ENCODE measurements at regions not wholly inside any gene's neighbourhood (a gene's known extent, or its start where the extent isn't known, plus 50 kb on each side); places are given as distances from the start of the nearest gene placed in this dataset.

DNA sequence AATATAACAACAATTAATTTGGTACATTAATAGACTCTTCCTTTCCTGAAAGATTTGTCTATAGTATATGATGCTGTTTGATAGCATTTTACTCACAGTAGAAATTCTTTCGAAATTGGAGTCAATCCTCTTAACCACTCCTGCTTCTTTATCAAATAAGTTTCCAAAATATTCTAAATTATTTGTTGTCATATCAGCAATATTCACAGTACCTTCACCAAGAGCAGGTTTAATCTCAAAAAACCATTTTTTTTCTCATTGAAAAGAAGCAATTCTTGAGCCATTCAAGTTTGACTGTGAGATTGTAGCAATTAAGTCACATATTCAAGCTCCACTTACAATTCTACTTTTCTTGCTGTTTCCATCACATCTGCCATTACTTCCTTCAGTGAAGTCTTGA is 83.5 kb upstream of the PRR16 start:
- TF ChIP-seq, protein P1, sequence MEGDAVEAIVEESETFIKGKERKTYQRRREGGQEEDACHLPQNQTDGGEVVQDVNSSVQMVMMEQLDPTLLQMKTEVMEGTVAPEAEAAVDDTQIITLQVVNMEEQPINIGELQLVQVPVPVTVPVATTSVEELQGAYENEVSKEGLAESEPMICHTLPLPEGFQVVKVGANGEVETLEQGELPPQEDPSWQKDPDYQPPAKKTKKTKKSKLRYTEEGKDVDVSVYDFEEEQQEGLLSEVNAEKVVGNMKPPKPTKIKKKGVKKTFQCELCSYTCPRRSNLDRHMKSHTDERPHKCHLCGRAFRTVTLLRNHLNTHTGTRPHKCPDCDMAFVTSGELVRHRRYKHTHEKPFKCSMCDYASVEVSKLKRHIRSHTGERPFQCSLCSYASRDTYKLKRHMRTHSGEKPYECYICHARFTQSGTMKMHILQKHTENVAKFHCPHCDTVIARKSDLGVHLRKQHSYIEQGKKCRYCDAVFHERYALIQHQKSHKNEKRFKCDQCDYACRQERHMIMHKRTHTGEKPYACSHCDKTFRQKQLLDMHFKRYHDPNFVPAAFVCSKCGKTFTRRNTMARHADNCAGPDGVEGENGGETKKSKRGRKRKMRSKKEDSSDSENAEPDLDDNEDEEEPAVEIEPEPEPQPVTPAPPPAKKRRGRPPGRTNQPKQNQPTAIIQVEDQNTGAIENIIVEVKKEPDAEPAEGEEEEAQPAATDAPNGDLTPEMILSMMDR (conservative IDR thresholded peaks at IDR 0.05; ENCODE audit: low read length), result no peak
- DNase-seq (ENCODE audit: low read depth), result no peak
- no peak overlapping the region for H3K4me3 ChIP-seq (ENCODE audit: low read length)

GRCh38 chr5:120382833-120383232 is 81.3 kb upstream of the PRR16 start:
- peak; percentile 43 for DNase-seq (ENCODE audit: low read depth)
- TF ChIP-seq, protein P1 (conservative IDR thresholded peaks at IDR 0.05; ENCODE audit: low read length), result no peak
- no peak overlapping the region for H3K4me3 ChIP-seq (ENCODE audit: low read length)

DNA sequence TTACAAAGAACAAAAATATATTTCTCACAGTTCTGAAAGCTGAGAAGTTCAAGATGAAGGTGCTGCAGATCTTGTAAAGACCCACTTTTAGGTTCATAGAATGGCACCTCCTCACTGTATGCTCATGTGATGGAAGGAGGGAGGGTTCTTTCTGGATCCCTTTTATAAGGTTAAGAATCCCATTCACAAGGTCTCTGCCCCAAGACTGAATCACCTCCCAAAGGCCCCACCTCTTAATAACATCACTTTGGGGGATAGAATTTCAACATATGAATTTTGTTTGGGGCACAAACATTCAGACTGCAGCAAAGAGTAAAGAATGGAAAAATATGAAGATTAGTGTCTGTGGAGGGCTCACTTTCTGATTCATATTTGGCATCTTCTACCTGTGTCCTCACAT is 77.1 kb upstream of the PRR16 start:
- no peak overlapping the region for H3K4me3 ChIP-seq (ENCODE audit: low read length)
- TF ChIP-seq, protein P1 (conservative IDR thresholded peaks at IDR 0.05; ENCODE audit: low read length), result no peak
- DNase-seq (ENCODE audit: low read depth), result no peak

- TF ChIP-seq, protein P1 (conservative IDR thresholded peaks at IDR 0.05; ENCODE audit: low read length), result no peak
- no peak overlapping the region for H3K4me3 ChIP-seq (ENCODE audit: low read length)
- peak; percentile 94 for DNase-seq (ENCODE audit: low read depth)
These were observed 75.9 kb upstream of the PRR16 start for GRCh38 chr5:120388016-120388781.

GRCh38 chr5:120394259-120394658 is 69.8 kb upstream of the PRR16 start:
- DNase-seq (ENCODE audit: low read depth), result no peak
- TF ChIP-seq, protein P1 (conservative IDR thresholded peaks at IDR 0.05; ENCODE audit: low read length), result no peak
- no peak overlapping the region for H3K4me3 ChIP-seq (ENCODE audit: low read length)

DNA sequence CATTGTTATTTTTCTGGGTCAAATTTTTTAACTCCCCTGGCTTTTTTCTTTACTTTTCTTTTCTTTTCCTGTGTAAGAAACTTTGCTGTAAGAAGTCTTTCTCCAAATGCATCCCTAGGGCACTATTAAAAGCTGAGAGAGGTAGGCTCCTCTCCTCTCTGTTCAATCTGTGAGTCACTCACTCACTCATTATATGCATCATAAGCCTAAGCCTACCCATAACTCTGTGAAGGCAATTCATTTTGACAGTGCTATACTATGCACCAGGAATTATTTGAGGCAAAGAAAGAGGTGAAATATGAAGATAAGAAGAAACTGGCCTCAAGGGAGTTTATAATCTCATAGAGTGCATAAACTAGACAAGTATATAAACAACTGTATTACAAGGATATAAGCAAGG is 67.9 kb upstream of the PRR16 start:
- no peak overlapping the region for H3K4me3 ChIP-seq (ENCODE audit: low read length)
- peak; percentile 41 for DNase-seq (ENCODE audit: low read depth)
- TF ChIP-seq, protein P1 (conservative IDR thresholded peaks at IDR 0.05; ENCODE audit: low read length), result no peak

- TF ChIP-seq, protein P1 (conservative IDR thresholded peaks at IDR 0.05; ENCODE audit: low read length), result no peak
- DNase-seq (ENCODE audit: low read depth), result no peak
- H3K4me3 ChIP-seq (ENCODE audit: low read length), result no peak overlapping the region
These were observed 63.7 kb upstream of the PRR16 start for GRCh38 chr5:120400356-120400755.

Measured in AG10803 (cell line).